B cell (primary cell): ENCODE measurements at regions not wholly inside any gene's neighbourhood (a gene's known extent, or its start where the extent isn't known, plus 50 kb on each side); places are given as distances from the start of the nearest gene placed in this dataset.

Experiments
- ATAC-seq: fragments of 200-7000 bp; cut with Tn5 transposase; one replicate; pipeline ENCODE4 v1.10.0; 2021; ENCODE audit warnings: low read depth, mild to moderate bottlenecking, moderate number of reproducible peaks, moderate library complexity
- CTCF ChIA-PET: fragments of 350-600 bp; sonication (Branson Sonifier 250); formaldehyde crosslinking; loops from one replicate; lab custom pipeline; 2021; ENCODE audit warnings: antibody characterized with exemption, inconsistent platforms; lab: Charles Lee
- POLR2A ChIA-PET: fragments of 350-600 bp; sonication (Branson Sonifier 250); formaldehyde crosslinking; loops from one replicate; lab custom pipeline; 2021; ENCODE audit warnings: antibody characterized with exemption; lab: Charles Lee
- DNase-seq: peaks from one replicate; pipeline ENCODE4 v3.0.0; 2013
- H2AFZ ChIP-seq: 2 replicates; pipeline ENCODE4 v1.6.1; 2012; ENCODE audit warnings: mild to moderate bottlenecking, low read depth, low read length; ENCODE audit not compliant: insufficient read depth, poor library complexity, severe bottlenecking
- H3K27ac ChIP-seq, 2 donors: 1 replicate in 1 of 2; 2 replicates in 1 of 2; pipeline ENCODE4 v1.5.1; 2012 to 2013; ENCODE audit warnings: low read length in 2 of 2, mild to moderate bottlenecking in 2 of 2, moderate library complexity in 1 of 2
- H3K27me3 ChIP-seq, 4 experiments: fragments of 200-600 bp in 1 of 4; sonication (generic) in 1 of 4; replicated peaks in 1 of 4; 1 replicate in 2 of 4; 2 replicates in 2 of 4; pipeline versions ENCODE4 v1.6.1 to v1.7.0; 2013 to 2016; ENCODE audit warnings: low read length in 3 of 4, mild to moderate bottlenecking in 2 of 4, mixed read lengths in 1 of 4, moderate library complexity in 1 of 4; ENCODE audit not compliant: insufficient read depth in 4 of 4, control insufficient read depth in 3 of 4; ENCODE audit errors: control extremely low read depth in 1 of 4
- H3K36me3 ChIP-seq, 2 experiments: replicated peaks in 1 of 2; 1 replicate in 1 of 2; 2 replicates in 1 of 2; pipeline versions ENCODE4 v1.6.1 to v1.7.1; 2013; ENCODE audit warnings: low read length in 1 of 2; ENCODE audit not compliant: insufficient read depth in 2 of 2, control insufficient read depth in 1 of 2; ENCODE audit errors: control extremely low read depth in 1 of 2, extremely low read depth in 1 of 2
- H3K4me1 ChIP-seq, 2 donors: fragments of 200-600 bp in 1 of 2; sonication (generic) in 1 of 2; 1 replicate in 1 of 2; 2 replicates in 1 of 2; pipeline versions ENCODE4 v1.5.1 to v1.6.1; 2013 to 2017; ENCODE audit warnings: low read length in 2 of 2; ENCODE audit not compliant: control insufficient read depth in 2 of 2, insufficient read depth in 2 of 2
- H3K4me2 ChIP-seq: replicated peaks from 2 replicates; pipeline ENCODE3; 2012; ENCODE audit warnings: mild to moderate bottlenecking, low read depth, low read length; ENCODE audit not compliant: poor library complexity, severe bottlenecking
- H3K4me3 ChIP-seq, 5 experiments: fragments of 200-600 bp in 1 of 5; sonication (generic) in 1 of 5; 1 replicate in 3 of 5; 2 replicates in 2 of 5; pipeline versions ENCODE4 v1.5.1 to v1.7.0; 2011 to 2016; ENCODE audit warnings: low read length in 4 of 5, mild to moderate bottlenecking in 4 of 5, low read depth in 2 of 5, control low read depth in 1 of 5, moderate library complexity in 1 of 5; ENCODE audit not compliant: insufficient read depth in 1 of 5; ENCODE audit errors: control extremely low read depth in 1 of 5, extremely low read depth in 1 of 5
- H3K79me2 ChIP-seq: fragments of 200-600 bp; sonication (generic); one replicate; pipeline ENCODE4 v1.6.0; 2016; ENCODE audit warnings: low read length; ENCODE audit not compliant: control insufficient read depth, insufficient read depth
- H3K9ac ChIP-seq: fragments of 200-600 bp; sonication (generic); 2 replicates; pipeline ENCODE4 v1.6.1; 2017; ENCODE audit warnings: mild to moderate bottlenecking, low read length, moderate library complexity
- H3K9me3 ChIP-seq, 3 donors: one replicate each; pipeline versions ENCODE4 v1.6.1 to v1.7.1; 2013; ENCODE audit warnings: low read length in 2 of 3; ENCODE audit not compliant: control insufficient read depth in 2 of 3, insufficient read depth in 1 of 3; ENCODE audit errors: control extremely low read depth in 1 of 3
- H4K20me1 ChIP-seq: 2 replicates; pipeline ENCODE4 v1.6.0; 2012; ENCODE audit warnings: mild to moderate bottlenecking, low read length; ENCODE audit not compliant: insufficient read depth, control insufficient read depth, poor library complexity, severe bottlenecking
- H3K27ac Mint-ChIP-seq: one replicate; pipeline ENCODE4 v1.8.0; 2021; ENCODE audit warnings: mixed read lengths
- H3K27me3 Mint-ChIP-seq: one replicate; pipeline ENCODE4 v1.8.0; 2021; ENCODE audit warnings: mixed read lengths
- H3K4me1 Mint-ChIP-seq: one replicate; pipeline ENCODE4 v1.8.0; 2021; ENCODE audit warnings: mixed read lengths
- H3K4me3 Mint-ChIP-seq: one replicate; pipeline ENCODE4 v1.8.0; 2021; ENCODE audit warnings: mixed read lengths
- H3K9me3 Mint-ChIP-seq: one replicate; pipeline ENCODE4 v1.8.0; 2022; ENCODE audit warnings: mixed read lengths; ENCODE audit not compliant: insufficient read depth
- EZH2 ChIP-seq: IDR thresholded peaks from 2 replicates; pipeline ENCODE4 v1.6.1; 2012; ENCODE audit warnings: borderline replicate concordance, low read depth, mild to moderate bottlenecking, moderate library complexity, low read length; ENCODE audit not compliant: insufficient read depth, poor library complexity, severe bottlenecking
- WGBS: methylation state at CpG from one replicate; pipeline ENCODE4 v1.1.5; 2013; ENCODE audit warnings: missing lambda C conversion rate; ENCODE audit not compliant: insufficient coverage; 5-methylcytosine and 5-hydroxymethylcytosine counted together
- intact Hi-C: fragments of 100-400 bp; cut with micrococcal nuclease; formaldehyde crosslinking; loops from one replicate; pipeline ENCODE4 v1.10.0; 2022
- TF ChIP-seq, protein P1 (sequence below): fragments of 200-600 bp; IDR thresholded peaks from one replicate; pipeline ENCODE4 v1.8.0; 2022; ENCODE audit warnings: antibody characterized with exemption, mild to moderate bottlenecking

DNA sequence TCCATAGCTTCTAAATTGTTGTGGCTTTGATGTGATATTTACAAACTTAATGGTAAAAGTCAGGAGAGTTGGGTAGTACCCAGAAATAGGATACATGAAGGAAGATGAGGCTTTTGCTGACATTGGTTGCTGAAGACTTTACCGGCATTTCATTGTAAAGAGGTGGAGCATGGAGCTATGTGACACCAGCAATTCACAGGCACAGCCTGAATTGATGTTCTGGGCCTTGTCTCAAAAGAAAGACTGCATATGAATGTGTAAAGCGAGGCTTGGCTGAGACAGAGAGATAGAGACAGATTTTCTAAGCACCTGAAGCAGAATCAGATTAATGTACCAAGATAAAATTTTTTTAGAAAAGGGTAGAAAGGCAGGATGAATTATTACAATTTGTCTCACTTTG, 864.9 kb upstream of the ID2 start:
- H3K27me3 Mint-ChIP-seq, result peaks cover 10% of the 10 kb centered on the region
- no peak for ATAC-seq

DNA sequence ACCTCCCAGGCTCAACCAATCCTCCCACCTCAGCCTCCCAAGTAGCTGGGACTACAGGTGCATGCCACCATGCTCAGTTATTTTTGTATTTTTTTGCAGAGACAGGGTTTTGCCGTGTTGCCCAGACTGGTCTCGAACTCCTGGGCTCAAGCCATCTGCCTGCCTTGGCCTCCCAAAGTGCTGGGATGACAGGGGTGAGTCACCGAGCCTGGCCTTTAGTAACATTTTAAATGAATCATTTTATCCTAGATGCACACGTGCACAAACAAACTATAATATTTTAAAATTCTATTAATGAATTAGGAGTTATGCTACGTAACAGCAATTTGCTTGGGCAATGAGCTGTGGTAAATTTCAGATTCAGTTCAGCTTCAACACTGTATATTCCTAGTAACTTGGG, 862.5 kb upstream of the ID2 start:
- Histone ChIP-seq H3K9ac (no peak overlapping the region), H3K4me3 (no peak overlapping the region), H3K79me2 (no peaks in the 10 kb centered on the region), H2AFZ (no peak overlapping the region), H3K4me2 (no peak overlapping the region), H3K36me3 (no peaks in the 10 kb centered on the region), H3K4me1 (no peaks in the 10 kb centered on the region), H4K20me1 (no peaks in the 10 kb centered on the region), H3K27me3 (no peaks in the 10 kb centered on the region), H3K9me3 (peaks cover 0 to 2% (median 0%) of the 10 kb centered on the region in 3 donors), H3K27ac (no peak overlapping the region)
- no peak overlapping the region for H3K4me3 Mint-ChIP-seq
- CTCF ChIA-PET, result interaction anchor here (0.6 kb wide), 1 partner anchor 8 kb away, joined by 3 read pairs; no protein-coding TSS in a partner anchor
- H3K27ac Mint-ChIP-seq, result no peak overlapping the region
- TF ChIP-seq EZH2, result no peak
- TF ChIP-seq, protein P1, sequence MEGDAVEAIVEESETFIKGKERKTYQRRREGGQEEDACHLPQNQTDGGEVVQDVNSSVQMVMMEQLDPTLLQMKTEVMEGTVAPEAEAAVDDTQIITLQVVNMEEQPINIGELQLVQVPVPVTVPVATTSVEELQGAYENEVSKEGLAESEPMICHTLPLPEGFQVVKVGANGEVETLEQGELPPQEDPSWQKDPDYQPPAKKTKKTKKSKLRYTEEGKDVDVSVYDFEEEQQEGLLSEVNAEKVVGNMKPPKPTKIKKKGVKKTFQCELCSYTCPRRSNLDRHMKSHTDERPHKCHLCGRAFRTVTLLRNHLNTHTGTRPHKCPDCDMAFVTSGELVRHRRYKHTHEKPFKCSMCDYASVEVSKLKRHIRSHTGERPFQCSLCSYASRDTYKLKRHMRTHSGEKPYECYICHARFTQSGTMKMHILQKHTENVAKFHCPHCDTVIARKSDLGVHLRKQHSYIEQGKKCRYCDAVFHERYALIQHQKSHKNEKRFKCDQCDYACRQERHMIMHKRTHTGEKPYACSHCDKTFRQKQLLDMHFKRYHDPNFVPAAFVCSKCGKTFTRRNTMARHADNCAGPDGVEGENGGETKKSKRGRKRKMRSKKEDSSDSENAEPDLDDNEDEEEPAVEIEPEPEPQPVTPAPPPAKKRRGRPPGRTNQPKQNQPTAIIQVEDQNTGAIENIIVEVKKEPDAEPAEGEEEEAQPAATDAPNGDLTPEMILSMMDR, result no peak
- intact Hi-C loops, result no loop called here
- H3K4me1 Mint-ChIP-seq, result no peaks in the 10 kb centered on the region
- 94% methylated on average over 2 of the region's 5 CpGs for WGBS
- POLR2A ChIA-PET, result no interaction called here
- H3K9me3 Mint-ChIP-seq, result no peaks in the 10 kb centered on the region
- DNase-seq (no peak), ATAC-seq (no peak)
- H3K27me3 Mint-ChIP-seq, result peaks cover 10% of the 10 kb centered on the region

More for the DNA sequence above, 864.9 kb upstream of the ID2 start:
- Histone ChIP-seq H3K36me3 (no peaks in the 10 kb centered on the region), H3K79me2 (no peaks in the 10 kb centered on the region), H3K4me3 (no peak overlapping the region), H3K4me2 (no peak overlapping the region), H3K9me3 (peaks cover 0 to 2% (median 0%) of the 10 kb centered on the region in 3 donors), H3K27ac (no peak overlapping the region), H3K9ac (no peak overlapping the region), H3K4me1 (no peaks in the 10 kb centered on the region), H3K27me3 (no peaks in the 10 kb centered on the region), H2AFZ (no peak overlapping the region), H4K20me1 (no peaks in the 10 kb centered on the region)
- 80% methylated on average over 2 of the region's 2 CpGs for WGBS
- ChIA-PET POLR2A (no interaction called here), CTCF (interaction anchor here (0.7 kb wide), 1 partner anchor 237 kb away, joined by 3 read pairs; no protein-coding TSS in a partner anchor)
- H3K4me3 Mint-ChIP-seq, result no peak overlapping the region
- no peaks in the 10 kb centered on the region for H3K9me3 Mint-ChIP-seq
- no peak for DNase-seq
- no peaks in the 10 kb centered on the region for H3K4me1 Mint-ChIP-seq
- no peak overlapping the region for H3K27ac Mint-ChIP-seq
- no peak for TF ChIP-seq EZH2
- TF ChIP-seq, protein P1, result no peak
- intact Hi-C loops, result no loop called here
